Cardiac fibroblast (primary cell): ENCODE measurements at regions not wholly inside any gene's neighbourhood (a gene's known extent, or its start where the extent isn't known, plus 50 kb on each side); places are given as distances from the start of the nearest gene placed in this dataset.

ENCODE experiments used
- DNase-seq, 2 donors: peaks; one replicate each; pipeline versions ENCODE4 v3.0.0 to v3.0.0-alpha.2; 2010; ENCODE audit warnings: low read depth in 2 of 2
- H3K4me3 ChIP-seq, 2 donors: replicated peaks in 1 of 2; 1 replicate in 1 of 2; 2 replicates in 1 of 2; pipeline ENCODE4 v1.5.1; 2011; ENCODE audit warnings: low read depth in 2 of 2, low read length in 2 of 2, mild to moderate bottlenecking in 2 of 2, moderate library complexity in 1 of 2
- CTCF ChIP-seq: IDR thresholded peaks from one replicate; pipeline ENCODE4 v1.5.1; 2011; ENCODE audit warnings: low read depth, mild to moderate bottlenecking, low read length, inconsistent platforms

GRCh38 chr11:69563306-69563705 is 77.7 kb upstream of the CCND1 start:
- no peak for DNase-seq
- no peak overlapping the region for H3K4me3 ChIP-seq
- TF ChIP-seq CTCF: no peak

GRCh38 chr11:69563946-69564775 is 76.8 kb upstream of the CCND1 start:
- H3K4me3 ChIP-seq: no peak overlapping the region
- TF ChIP-seq CTCF: no peak
- peak in 1 of 2 donors; percentile 3 for DNase-seq

GRCh38 chr11:69566001-69566400 is 75.0 kb upstream of the CCND1 start:
- no peak overlapping the region for H3K4me3 ChIP-seq
- no peak for TF ChIP-seq CTCF
- no peak for DNase-seq

GRCh38 chr11:69567951-69568808 is 72.8 kb upstream of the CCND1 start:
- peak; percentile 3 to 20 for DNase-seq
- TF ChIP-seq CTCF: no peak
- no peak overlapping the region for H3K4me3 ChIP-seq

GRCh38 chr11:69568809-69569097 is 72.2 kb upstream of the CCND1 start:
- no peak overlapping the region for H3K4me3 ChIP-seq
- TF ChIP-seq CTCF: no peak
- no peak for DNase-seq

- TF ChIP-seq CTCF: no peak
- DNase-seq: no peak
- no peak overlapping the region for H3K4me3 ChIP-seq
Observed at GRCh38 chr11:69569306-69570200, 71.4 kb upstream of the CCND1 start.
